GM23338 (cell line): ENCODE measurements at regions not wholly inside any gene's neighbourhood (a gene's known extent, or its start where the extent isn't known, plus 50 kb on each side); places are given as distances from the start of the nearest gene placed in this dataset.

Source experiments
- CREB1 ChIP-seq: fragments of 250-450 bp; sonication (Bioruptor Pico); IDR thresholded peaks from 2 replicates; pipeline ENCODE4 v1.5.0; 2020; ENCODE audit warnings: low read depth, mild to moderate bottlenecking, moderate library complexity
- EZH2 ChIP-seq: fragments of 200-600 bp; sonication (generic); IDR thresholded peaks from one replicate; pipeline ENCODE4 v1.8.0; 2017; ENCODE audit warnings: antibody characterized with exemption, mild to moderate bottlenecking, low read depth; ENCODE audit not compliant: unreplicated experiment
- EZH2phosphoT487 ChIP-seq: fragments of 200-600 bp; sonication (generic); IDR thresholded peaks from one replicate; pipeline ENCODE4 v1.8.1; 2018; ENCODE audit warnings: antibody characterized with exemption; ENCODE audit not compliant: unreplicated experiment
- JUNB ChIP-seq: IDR thresholded peaks from one replicate; pipeline ENCODE4 v1.6.1; 2016; ENCODE audit warnings: antibody characterized with exemption; ENCODE audit not compliant: unreplicated experiment
- NANOG ChIP-seq: IDR thresholded peaks from 2 replicates; pipeline ENCODE4 v1.6.1; 2016; ENCODE audit warnings: antibody characterized with exemption, borderline replicate concordance
- POLR2AphosphoS5 ChIP-seq: IDR thresholded peaks from 2 replicates; pipeline ENCODE4 v1.6.1; 2016; ENCODE audit warnings: antibody characterized with exemption, low read depth
- ZNF114 ChIP-seq: fragments of 250-450 bp; sonication (Bioruptor Pico); IDR thresholded peaks from 2 replicates; pipeline ENCODE4 v1.5.0; 2020; ENCODE audit warnings: mild to moderate bottlenecking, moderate library complexity
- ZNF331 ChIP-seq: fragments of 250-450 bp; sonication (Bioruptor Pico); IDR thresholded peaks from 2 replicates; pipeline ENCODE4 v1.5.0; 2020; ENCODE audit warnings: low read depth, mild to moderate bottlenecking, moderate library complexity
- TF ChIP-seq, protein P1 (sequence below), 2 experiments: fragments of 200-600 bp in 1 of 2; sonication (generic) in 1 of 2; conservative IDR thresholded peaks; 2 replicates each; pipeline versions ENCODE4 v1.5.1 to v1.6.1; 2016 to 2017; ENCODE audit warnings: antibody characterized with exemption in 2 of 2, low read depth in 2 of 2, mild to moderate bottlenecking in 2 of 2, moderate library complexity in 1 of 2
- TF ChIP-seq, protein P2 (sequence below): IDR thresholded peaks from one replicate; pipeline ENCODE4 v1.6.1; 2018; ENCODE audit warnings: antibody characterized with exemption; ENCODE audit not compliant: unreplicated experiment
- TF ChIP-seq, protein P3 (sequence below): fragments of 250-450 bp; sonication (Bioruptor Pico); IDR thresholded peaks from 2 replicates; pipeline ENCODE4 v1.5.0; 2020; ENCODE audit warnings: mild to moderate bottlenecking, moderate library complexity

DNA sequence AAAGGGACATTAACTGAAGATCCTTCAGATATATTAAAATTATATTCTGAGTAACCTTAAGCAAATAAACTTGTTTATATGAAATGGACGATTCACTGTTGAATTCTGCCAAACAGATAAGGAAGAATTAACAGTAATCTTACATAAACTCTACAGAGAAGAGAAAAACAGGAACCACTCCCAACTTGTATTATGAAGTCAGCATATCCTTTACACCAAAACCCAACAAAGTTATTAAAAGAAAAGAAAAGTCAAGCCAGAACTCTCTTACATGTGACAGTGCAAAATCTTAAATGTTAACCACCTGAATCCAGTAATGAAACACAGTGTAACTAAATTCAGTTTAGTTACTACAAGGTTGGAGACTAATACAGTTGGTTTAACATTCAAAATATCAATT is 185.8 kb downstream of the DEPDC1B start:
- TF ChIP-seq, protein P1, sequence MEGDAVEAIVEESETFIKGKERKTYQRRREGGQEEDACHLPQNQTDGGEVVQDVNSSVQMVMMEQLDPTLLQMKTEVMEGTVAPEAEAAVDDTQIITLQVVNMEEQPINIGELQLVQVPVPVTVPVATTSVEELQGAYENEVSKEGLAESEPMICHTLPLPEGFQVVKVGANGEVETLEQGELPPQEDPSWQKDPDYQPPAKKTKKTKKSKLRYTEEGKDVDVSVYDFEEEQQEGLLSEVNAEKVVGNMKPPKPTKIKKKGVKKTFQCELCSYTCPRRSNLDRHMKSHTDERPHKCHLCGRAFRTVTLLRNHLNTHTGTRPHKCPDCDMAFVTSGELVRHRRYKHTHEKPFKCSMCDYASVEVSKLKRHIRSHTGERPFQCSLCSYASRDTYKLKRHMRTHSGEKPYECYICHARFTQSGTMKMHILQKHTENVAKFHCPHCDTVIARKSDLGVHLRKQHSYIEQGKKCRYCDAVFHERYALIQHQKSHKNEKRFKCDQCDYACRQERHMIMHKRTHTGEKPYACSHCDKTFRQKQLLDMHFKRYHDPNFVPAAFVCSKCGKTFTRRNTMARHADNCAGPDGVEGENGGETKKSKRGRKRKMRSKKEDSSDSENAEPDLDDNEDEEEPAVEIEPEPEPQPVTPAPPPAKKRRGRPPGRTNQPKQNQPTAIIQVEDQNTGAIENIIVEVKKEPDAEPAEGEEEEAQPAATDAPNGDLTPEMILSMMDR (conservative IDR thresholded peaks at IDR 0.05; ENCODE audit: low read depth in 2 of 2) = no peak
- no peak for TF ChIP-seq NANOG
- no peak for TF ChIP-seq EZH2phosphoT487
- no peak for TF ChIP-seq EZH2
- no peak for TF ChIP-seq POLR2AphosphoS5
- TF ChIP-seq, protein P2, sequence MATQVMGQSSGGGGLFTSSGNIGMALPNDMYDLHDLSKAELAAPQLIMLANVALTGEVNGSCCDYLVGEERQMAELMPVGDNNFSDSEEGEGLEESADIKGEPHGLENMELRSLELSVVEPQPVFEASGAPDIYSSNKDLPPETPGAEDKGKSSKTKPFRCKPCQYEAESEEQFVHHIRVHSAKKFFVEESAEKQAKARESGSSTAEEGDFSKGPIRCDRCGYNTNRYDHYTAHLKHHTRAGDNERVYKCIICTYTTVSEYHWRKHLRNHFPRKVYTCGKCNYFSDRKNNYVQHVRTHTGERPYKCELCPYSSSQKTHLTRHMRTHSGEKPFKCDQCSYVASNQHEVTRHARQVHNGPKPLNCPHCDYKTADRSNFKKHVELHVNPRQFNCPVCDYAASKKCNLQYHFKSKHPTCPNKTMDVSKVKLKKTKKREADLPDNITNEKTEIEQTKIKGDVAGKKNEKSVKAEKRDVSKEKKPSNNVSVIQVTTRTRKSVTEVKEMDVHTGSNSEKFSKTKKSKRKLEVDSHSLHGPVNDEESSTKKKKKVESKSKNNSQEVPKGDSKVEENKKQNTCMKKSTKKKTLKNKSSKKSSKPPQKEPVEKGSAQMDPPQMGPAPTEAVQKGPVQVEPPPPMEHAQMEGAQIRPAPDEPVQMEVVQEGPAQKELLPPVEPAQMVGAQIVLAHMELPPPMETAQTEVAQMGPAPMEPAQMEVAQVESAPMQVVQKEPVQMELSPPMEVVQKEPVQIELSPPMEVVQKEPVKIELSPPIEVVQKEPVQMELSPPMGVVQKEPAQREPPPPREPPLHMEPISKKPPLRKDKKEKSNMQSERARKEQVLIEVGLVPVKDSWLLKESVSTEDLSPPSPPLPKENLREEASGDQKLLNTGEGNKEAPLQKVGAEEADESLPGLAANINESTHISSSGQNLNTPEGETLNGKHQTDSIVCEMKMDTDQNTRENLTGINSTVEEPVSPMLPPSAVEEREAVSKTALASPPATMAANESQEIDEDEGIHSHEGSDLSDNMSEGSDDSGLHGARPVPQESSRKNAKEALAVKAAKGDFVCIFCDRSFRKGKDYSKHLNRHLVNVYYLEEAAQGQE = no peak
- TF ChIP-seq, protein P3, sequence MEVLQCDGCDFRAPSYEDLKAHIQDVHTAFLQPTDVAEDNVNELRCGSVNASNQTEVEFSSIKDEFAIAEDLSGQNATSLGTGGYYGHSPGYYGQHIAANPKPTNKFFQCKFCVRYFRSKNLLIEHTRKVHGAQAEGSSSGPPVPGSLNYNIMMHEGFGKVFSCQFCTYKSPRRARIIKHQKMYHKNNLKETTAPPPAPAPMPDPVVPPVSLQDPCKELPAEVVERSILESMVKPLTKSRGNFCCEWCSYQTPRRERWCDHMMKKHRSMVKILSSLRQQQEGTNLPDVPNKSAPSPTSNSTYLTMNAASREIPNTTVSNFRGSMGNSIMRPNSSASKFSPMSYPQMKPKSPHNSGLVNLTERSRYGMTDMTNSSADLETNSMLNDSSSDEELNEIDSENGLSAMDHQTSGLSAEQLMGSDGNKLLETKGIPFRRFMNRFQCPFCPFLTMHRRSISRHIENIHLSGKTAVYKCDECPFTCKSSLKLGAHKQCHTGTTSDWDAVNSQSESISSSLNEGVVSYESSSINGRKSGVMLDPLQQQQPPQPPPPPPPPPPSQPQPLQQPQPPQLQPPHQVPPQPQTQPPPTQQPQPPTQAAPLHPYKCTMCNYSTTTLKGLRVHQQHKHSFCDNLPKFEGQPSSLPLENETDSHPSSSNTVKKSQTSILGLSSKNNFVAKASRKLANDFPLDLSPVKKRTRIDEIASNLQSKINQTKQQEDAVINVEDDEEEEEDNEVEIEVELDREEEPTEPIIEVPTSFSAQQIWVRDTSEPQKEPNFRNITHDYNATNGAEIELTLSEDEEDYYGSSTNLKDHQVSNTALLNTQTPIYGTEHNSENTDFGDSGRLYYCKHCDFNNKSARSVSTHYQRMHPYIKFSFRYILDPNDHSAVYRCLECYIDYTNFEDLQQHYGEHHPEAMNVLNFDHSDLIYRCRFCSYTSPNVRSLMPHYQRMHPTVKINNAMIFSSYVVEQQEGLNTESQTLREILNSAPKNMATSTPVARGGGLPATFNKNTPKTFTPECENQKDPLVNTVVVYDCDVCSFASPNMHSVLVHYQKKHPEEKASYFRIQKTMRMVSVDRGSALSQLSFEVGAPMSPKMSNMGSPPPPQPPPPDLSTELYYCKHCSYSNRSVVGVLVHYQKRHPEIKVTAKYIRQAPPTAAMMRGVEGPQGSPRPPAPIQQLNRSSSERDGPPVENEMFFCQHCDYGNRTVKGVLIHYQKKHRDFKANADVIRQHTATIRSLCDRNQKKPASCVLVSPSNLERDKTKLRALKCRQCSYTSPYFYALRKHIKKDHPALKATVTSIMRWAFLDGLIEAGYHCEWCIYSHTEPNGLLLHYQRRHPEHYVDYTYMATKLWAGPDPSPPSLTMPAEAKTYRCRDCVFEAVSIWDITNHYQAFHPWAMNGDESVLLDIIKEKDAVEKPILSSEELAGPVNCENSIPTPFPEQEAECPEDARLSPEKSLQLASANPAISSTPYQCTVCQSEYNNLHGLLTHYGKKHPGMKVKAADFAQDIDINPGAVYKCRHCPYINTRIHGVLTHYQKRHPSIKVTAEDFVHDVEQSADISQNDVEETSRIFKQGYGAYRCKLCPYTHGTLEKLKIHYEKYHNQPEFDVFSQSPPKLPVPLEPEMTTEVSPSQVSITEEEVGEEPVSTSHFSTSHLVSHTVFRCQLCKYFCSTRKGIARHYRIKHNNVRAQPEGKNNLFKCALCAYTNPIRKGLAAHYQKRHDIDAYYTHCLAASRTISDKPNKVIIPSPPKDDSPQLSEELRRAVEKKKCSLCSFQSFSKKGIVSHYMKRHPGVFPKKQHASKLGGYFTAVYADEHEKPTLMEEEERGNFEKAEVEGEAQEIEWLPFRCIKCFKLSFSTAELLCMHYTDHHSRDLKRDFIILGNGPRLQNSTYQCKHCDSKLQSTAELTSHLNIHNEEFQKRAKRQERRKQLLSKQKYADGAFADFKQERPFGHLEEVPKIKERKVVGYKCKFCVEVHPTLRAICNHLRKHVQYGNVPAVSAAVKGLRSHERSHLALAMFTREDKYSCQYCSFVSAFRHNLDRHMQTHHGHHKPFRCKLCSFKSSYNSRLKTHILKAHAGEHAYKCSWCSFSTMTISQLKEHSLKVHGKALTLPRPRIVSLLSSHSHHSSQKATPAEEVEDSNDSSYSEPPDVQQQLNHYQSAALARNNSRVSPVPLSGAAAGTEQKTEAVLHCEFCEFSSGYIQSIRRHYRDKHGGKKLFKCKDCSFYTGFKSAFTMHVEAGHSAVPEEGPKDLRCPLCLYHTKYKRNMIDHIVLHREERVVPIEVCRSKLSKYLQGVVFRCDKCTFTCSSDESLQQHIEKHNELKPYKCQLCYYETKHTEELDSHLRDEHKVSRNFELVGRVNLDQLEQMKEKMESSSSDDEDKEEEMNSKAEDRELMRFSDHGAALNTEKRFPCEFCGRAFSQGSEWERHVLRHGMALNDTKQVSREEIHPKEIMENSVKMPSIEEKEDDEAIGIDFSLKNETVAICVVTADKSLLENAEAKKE (CRISPR knock-in tag) = no peak
- no peak for TF ChIP-seq CREB1 (CRISPR knock-in tag)
- TF ChIP-seq JUNB = no peak
- TF ChIP-seq ZNF331 (CRISPR knock-in tag) = no peak
- TF ChIP-seq ZNF114 = no peak
